Glutamatergic neuron (in vitro differentiated cells): ENCODE measurements at regions not wholly inside any gene's neighbourhood (a gene's known extent, or its start where the extent isn't known, plus 50 kb on each side); places are given as distances from the start of the nearest gene placed in this dataset.

Source experiments
- DNase-seq: peaks from one replicate; pipeline ENCODE4 v3.0.0; 2022
- H3K27ac Mint-ChIP-seq: one replicate; pipeline ENCODE4 v1.8.0; 2020; ENCODE audit warnings: mild to moderate bottlenecking, mixed read lengths, inconsistent platforms; ENCODE audit not compliant: unreplicated experiment
- H3K27me3 Mint-ChIP-seq: one replicate; pipeline ENCODE4 v1.8.0; 2020; ENCODE audit warnings: mild to moderate bottlenecking, moderate library complexity, mixed read lengths, inconsistent platforms; ENCODE audit not compliant: unreplicated experiment
- H3K36me3 Mint-ChIP-seq: one replicate; pipeline ENCODE4 v1.8.0; 2020; ENCODE audit warnings: mild to moderate bottlenecking, mixed read lengths, inconsistent platforms; ENCODE audit not compliant: unreplicated experiment
- H3K4me1 Mint-ChIP-seq: one replicate; pipeline ENCODE4 v1.8.0; 2020; ENCODE audit warnings: mild to moderate bottlenecking, low read depth, mixed read lengths, inconsistent platforms; ENCODE audit not compliant: unreplicated experiment
- H3K4me3 Mint-ChIP-seq: one replicate; pipeline ENCODE4 v1.8.0; 2020; ENCODE audit warnings: mild to moderate bottlenecking, mixed read lengths, inconsistent platforms; ENCODE audit not compliant: unreplicated experiment
- H3K9me3 Mint-ChIP-seq: one replicate; pipeline ENCODE4 v1.8.0; 2020; ENCODE audit warnings: mild to moderate bottlenecking, moderate library complexity, mixed read lengths, inconsistent platforms; ENCODE audit not compliant: unreplicated experiment
- CTCF ChIP-seq: fragments of 200-600 bp; sonication (generic); IDR thresholded peaks from one replicate; pipeline ENCODE4 v1.5.0; 2021; ENCODE audit not compliant: partially characterized antibody, unreplicated experiment

DNA sequence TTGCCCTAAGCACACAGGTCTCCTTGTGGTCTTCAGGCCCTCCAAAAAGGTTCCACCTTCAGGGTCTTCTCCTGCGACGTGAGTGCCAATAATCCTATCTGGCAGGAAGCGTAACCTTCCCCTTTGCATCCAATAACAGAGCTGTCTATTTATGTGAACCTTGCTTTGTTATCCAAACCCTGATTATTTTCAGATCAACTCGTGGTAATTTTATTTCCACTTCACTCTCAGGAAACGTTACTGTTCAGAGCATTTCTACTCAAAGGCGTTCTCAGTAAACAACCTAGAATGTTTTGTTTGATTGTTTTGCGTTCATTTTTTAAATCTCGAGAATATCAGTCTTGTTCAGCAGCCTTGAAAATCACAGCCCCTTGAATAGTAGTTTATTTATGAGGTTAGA lies 232.3 kb upstream of the KLF6 start:
- peaks cover 6% of the 10 kb centered on the region for H3K27me3 Mint-ChIP-seq
- no peaks in the 10 kb centered on the region for H3K9me3 Mint-ChIP-seq
- H3K4me3 Mint-ChIP-seq = no peak overlapping the region
- no peak overlapping the region for H3K27ac Mint-ChIP-seq
- H3K36me3 Mint-ChIP-seq = peaks cover 7% of the 10 kb centered on the region
- DNase-seq = no peak
- TF ChIP-seq CTCF = no peak
- H3K4me1 Mint-ChIP-seq = no peaks in the 10 kb centered on the region

DNA sequence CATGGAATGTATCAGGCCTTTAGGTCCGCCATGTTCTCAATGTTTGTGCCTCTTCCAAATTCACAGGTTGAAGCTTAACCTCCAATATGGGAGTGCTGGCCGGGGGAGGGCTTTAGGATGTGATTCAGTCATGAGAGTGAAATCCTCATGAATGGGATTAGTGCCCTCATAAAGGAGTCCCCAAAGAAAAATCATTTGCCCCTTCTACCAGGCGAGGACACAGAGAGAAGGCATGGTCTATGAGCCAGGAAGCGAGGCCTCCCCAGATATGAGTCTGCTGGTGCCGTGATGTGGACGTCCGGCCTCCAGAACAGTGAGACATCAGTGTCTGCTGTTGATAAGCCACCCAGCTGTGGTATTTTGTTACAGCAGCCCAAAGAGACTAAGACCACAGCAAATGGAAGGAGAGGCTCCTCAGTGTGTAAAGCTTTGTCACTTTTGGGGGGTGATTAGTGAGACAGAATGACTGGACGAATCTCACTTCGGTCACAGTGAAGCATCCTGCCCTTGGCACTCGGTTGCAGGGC lies 231.3 kb upstream of the KLF6 start:
- H3K4me3 Mint-ChIP-seq = no peak overlapping the region
- no peak for TF ChIP-seq CTCF
- DNase-seq = no peak
- H3K4me1 Mint-ChIP-seq = no peaks in the 10 kb centered on the region
- peaks cover 4% of the 10 kb centered on the region for H3K27me3 Mint-ChIP-seq
- H3K27ac Mint-ChIP-seq = no peak overlapping the region
- H3K9me3 Mint-ChIP-seq = no peaks in the 10 kb centered on the region
- H3K36me3 Mint-ChIP-seq = peaks cover 3% of the 10 kb centered on the region

DNA sequence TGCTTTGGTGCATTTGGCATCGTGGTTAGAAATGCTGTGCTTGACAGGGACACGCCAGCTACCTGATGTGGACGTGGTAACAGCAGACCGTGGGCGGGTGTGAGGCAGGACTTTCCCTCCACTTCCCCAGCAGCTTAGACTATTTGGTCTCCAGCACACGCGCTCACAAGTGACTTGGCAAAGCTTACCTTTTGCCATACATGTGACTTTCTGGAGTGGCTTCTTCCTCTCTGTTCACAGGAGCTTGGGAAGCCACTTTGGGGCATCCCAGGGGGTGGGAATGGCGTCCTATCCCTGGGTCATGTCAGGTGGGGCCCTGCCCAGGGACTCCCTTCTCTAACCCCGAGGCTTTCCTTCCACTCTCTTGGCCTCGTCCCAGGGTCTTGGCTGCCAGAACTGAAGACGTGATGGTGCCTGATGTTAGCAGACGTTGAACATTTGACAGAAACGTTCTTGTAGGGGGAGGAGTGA lies 228.7 kb upstream of the KLF6 start:
- H3K9me3 Mint-ChIP-seq = no peaks in the 10 kb centered on the region
- no peak for DNase-seq
- H3K4me1 Mint-ChIP-seq = no peaks in the 10 kb centered on the region
- H3K4me3 Mint-ChIP-seq = no peak overlapping the region
- TF ChIP-seq CTCF = no peak
- no peaks in the 10 kb centered on the region for H3K36me3 Mint-ChIP-seq
- no peak overlapping the region for H3K27ac Mint-ChIP-seq
- no peaks in the 10 kb centered on the region for H3K27me3 Mint-ChIP-seq

DNA sequence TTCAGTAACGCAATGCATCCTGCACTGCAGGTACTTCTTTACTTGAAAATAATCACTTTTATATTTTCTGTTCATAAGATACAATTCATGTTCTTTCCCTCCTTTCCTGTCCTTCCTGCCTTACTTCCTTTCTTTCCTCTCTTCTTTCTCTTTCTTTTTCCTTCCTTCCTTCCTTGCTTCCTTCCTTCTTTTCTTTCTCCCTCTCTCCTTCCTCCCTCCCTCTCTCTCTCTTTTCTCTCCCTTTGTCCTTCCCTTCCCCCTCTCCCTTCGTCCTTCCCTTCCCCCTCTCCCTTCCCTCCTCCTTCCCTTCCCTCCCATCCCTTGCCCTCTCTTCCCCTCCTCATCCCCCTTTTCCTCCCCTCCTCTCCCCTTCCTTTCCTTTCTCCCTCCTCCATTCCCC lies 227.8 kb upstream of the KLF6 start:
- no peaks in the 10 kb centered on the region for H3K4me1 Mint-ChIP-seq
- H3K36me3 Mint-ChIP-seq = no peaks in the 10 kb centered on the region
- DNase-seq = no peak
- no peak for TF ChIP-seq CTCF
- H3K27me3 Mint-ChIP-seq = no peaks in the 10 kb centered on the region
- H3K4me3 Mint-ChIP-seq = no peak overlapping the region
- no peak overlapping the region for H3K27ac Mint-ChIP-seq
- H3K9me3 Mint-ChIP-seq = no peaks in the 10 kb centered on the region

DNA sequence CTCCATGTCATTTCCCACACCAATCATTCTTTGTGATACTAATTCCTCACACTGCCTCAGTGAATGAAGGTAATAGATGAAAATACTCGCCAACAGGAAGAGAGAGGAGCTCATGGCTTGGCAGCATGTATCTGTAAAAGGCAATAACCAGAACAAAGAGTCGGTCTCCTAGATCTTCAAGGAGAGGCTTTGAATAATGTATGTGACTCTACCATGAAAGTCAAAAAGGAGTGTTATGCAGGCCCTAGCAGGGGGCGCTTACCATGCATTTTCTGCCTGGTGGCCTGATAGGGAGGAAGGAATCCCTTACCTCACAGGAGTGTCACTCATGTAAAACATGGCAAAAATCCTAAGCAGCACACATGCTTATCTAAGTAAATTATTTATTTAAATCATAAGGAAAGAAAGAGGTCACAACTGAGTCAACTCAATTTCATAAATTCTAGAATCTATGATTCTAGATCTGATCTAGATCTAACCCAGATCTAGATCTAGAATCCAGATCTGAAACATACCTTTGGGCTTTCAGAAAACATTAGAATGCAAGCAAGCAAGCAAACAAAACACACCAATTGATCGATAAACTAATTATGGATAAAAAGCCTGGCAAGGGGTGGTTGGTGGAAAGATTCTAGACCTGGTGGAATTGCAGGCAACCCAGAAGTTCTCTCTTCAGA lies 226.3 kb upstream of the KLF6 start:
- TF ChIP-seq CTCF = no peak
- H3K27ac Mint-ChIP-seq = no peak overlapping the region
- no peak for DNase-seq
- no peaks in the 10 kb centered on the region for H3K9me3 Mint-ChIP-seq
- H3K36me3 Mint-ChIP-seq = no peaks in the 10 kb centered on the region
- no peaks in the 10 kb centered on the region for H3K4me1 Mint-ChIP-seq
- H3K4me3 Mint-ChIP-seq = no peak overlapping the region
- H3K27me3 Mint-ChIP-seq = peaks cover 3% of the 10 kb centered on the region
